Smooth muscle cell (in vitro differentiated cells): ENCODE measurements at regions not wholly inside any gene's neighbourhood (a gene's known extent, or its start where the extent isn't known, plus 50 kb on each side); places are given as distances from the start of the nearest gene placed in this dataset.
"Not testable (repeated sequence)": the region's sequence is repeated elsewhere in the genome, so short reads cannot be mapped to it uniquely, and the experiment has no call there.

ENCODE experiments used
- DNase-seq: peaks from one replicate; lab custom pipeline; 2025; ENCODE audit not compliant: unreplicated experiment; lab: John Stamatoyannopoulos, UW
- H2AFZ ChIP-seq: fragments of 200-600 bp; sonication (generic); 2 replicates; pipeline ENCODE4 v1.6.0; 2016; ENCODE audit warnings: antibody characterized with exemption, low read depth, mild to moderate bottlenecking
- H3F3A ChIP-seq: fragments of 200-600 bp; sonication (generic); 2 replicates; pipeline ENCODE4 v1.6.0; 2017; ENCODE audit warnings: antibody characterized with exemption, low read depth
- H3K27ac ChIP-seq: fragments of 200-600 bp; sonication (generic); 2 replicates; pipeline ENCODE4 v1.5.1; 2016; ENCODE audit warnings: low read depth, mild to moderate bottlenecking
- H3K27me3 ChIP-seq: fragments of 200-600 bp; sonication (generic); 2 replicates; pipeline ENCODE4 v1.6.1; 2016; ENCODE audit warnings: low read depth, mild to moderate bottlenecking
- H3K36me3 ChIP-seq: fragments of 200-600 bp; sonication (generic); 2 replicates; pipeline ENCODE4 v1.5.1; 2016; ENCODE audit warnings: low read depth
- H3K4me1 ChIP-seq: fragments of 200-600 bp; sonication (generic); 2 replicates; pipeline ENCODE4 v1.5.1; 2016; ENCODE audit warnings: low read depth
- H3K4me2 ChIP-seq: fragments of 200-600 bp; sonication (generic); 2 replicates; pipeline ENCODE4 v1.6.0; 2016; ENCODE audit warnings: mild to moderate bottlenecking
- H3K4me3 ChIP-seq: fragments of 200-600 bp; sonication (generic); 2 replicates; pipeline ENCODE4 v1.5.1; 2016; ENCODE audit warnings: mild to moderate bottlenecking
- H3K79me2 ChIP-seq: fragments of 200-600 bp; sonication (generic); 2 replicates; pipeline ENCODE4 v1.6.0; 2016; ENCODE audit warnings: low read depth, mild to moderate bottlenecking
- H3K9ac ChIP-seq: fragments of 200-600 bp; sonication (generic); 2 replicates; pipeline ENCODE4 v1.6.0; 2016; ENCODE audit warnings: low read depth
- H3K9me3 ChIP-seq: fragments of 200-600 bp; sonication (generic); replicated peaks from 2 replicates; pipeline ENCODE4 v1.5.1; 2016; ENCODE audit warnings: low read depth
- H4K20me1 ChIP-seq: fragments of 200-600 bp; sonication (generic); 2 replicates; pipeline ENCODE4 v1.6.0; 2016; ENCODE audit warnings: low read depth
- WGBS: methylation state at CpG from one replicate; pipeline ENCODE4 v1.1.7; 2016; ENCODE audit warnings: low lambda C conversion rate; 5-methylcytosine and 5-hydroxymethylcytosine counted together
- TF ChIP-seq, protein P1 (sequence below): fragments of 200-600 bp; sonication (generic); IDR thresholded peaks from 2 replicates; pipeline ENCODE4 v1.5.1; 2017; ENCODE audit warnings: borderline replicate concordance, mild to moderate bottlenecking, antibody characterized with exemption; ENCODE audit not compliant: insufficient read depth, poor library complexity, severe bottlenecking

DNA sequence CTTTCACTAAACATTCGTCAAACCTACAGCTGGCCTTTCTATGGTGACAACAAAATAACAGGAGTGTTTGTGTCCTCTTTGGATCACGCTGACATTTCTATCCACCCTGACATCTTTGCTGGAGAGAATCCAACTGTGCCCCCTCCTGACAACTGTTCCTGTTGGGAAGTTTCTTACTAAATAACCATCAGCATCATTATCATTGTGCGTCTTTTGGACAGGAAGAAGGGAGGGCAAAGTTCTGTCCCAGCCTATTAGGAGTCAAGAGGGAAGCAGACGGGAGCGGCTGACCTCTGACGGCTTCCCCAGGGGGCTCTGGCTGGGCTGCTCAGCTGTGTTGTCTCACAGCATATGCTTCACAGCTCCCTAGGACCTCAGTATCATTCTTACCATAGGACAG, 195.9 kb upstream of the SULF2 start:
- H3K27me3 ChIP-seq = no peaks in the 10 kb centered on the region
- H4K20me1 ChIP-seq = no peaks in the 10 kb centered on the region
- TF ChIP-seq, protein P1, sequence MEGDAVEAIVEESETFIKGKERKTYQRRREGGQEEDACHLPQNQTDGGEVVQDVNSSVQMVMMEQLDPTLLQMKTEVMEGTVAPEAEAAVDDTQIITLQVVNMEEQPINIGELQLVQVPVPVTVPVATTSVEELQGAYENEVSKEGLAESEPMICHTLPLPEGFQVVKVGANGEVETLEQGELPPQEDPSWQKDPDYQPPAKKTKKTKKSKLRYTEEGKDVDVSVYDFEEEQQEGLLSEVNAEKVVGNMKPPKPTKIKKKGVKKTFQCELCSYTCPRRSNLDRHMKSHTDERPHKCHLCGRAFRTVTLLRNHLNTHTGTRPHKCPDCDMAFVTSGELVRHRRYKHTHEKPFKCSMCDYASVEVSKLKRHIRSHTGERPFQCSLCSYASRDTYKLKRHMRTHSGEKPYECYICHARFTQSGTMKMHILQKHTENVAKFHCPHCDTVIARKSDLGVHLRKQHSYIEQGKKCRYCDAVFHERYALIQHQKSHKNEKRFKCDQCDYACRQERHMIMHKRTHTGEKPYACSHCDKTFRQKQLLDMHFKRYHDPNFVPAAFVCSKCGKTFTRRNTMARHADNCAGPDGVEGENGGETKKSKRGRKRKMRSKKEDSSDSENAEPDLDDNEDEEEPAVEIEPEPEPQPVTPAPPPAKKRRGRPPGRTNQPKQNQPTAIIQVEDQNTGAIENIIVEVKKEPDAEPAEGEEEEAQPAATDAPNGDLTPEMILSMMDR = no peak
- H3K4me2 ChIP-seq = no peak overlapping the region
- no peak for DNase-seq
- peaks cover 9% of the 10 kb centered on the region for H3K4me1 ChIP-seq
- no peaks in the 10 kb centered on the region for H3K36me3 ChIP-seq
- 71% methylated on average over 6 of the region's 6 CpGs for WGBS
- H3K27ac ChIP-seq = no peak overlapping the region
- H3K9ac ChIP-seq = no peak overlapping the region
- no peak overlapping the region for H2AFZ ChIP-seq
- no peaks in the 10 kb centered on the region for H3K9me3 ChIP-seq
- no peak overlapping the region for H3K4me3 ChIP-seq
- H3F3A ChIP-seq = peaks cover 8% of the 10 kb centered on the region
- H3K79me2 ChIP-seq = no peaks in the 10 kb centered on the region

- no peaks in the 10 kb centered on the region for H3K36me3 ChIP-seq
- no peak overlapping the region for H3K4me2 ChIP-seq
- 96% methylated on average over 10 of the region's 10 CpGs for WGBS
- H3K9me3 ChIP-seq = no peaks in the 10 kb centered on the region
- H4K20me1 ChIP-seq = no peaks in the 10 kb centered on the region
- TF ChIP-seq, protein P1 = no peak
- H2AFZ ChIP-seq = no peak overlapping the region
- peaks cover 3% of the 10 kb centered on the region for H3F3A ChIP-seq
- DNase-seq = no peak
- peaks cover 9% of the 10 kb centered on the region for H3K4me1 ChIP-seq
- no peaks in the 10 kb centered on the region for H3K27me3 ChIP-seq
- H3K4me3 ChIP-seq = no peak overlapping the region
- no peaks in the 10 kb centered on the region for H3K79me2 ChIP-seq
- H3K9ac ChIP-seq = no peak overlapping the region
- H3K27ac ChIP-seq = no peak overlapping the region
Observed at GRCh38 chr20:47980336-47981177, 195.3 kb upstream of the SULF2 start.

GRCh38 chr20:47979361-47980095, 194.2 kb upstream of the SULF2 start:
- not testable (repeated sequence) for H3K27me3 ChIP-seq, H3K4me2 ChIP-seq, H3K9ac ChIP-seq, H3F3A ChIP-seq, H3K79me2 ChIP-seq, DNase-seq, H3K4me3 ChIP-seq, H3K4me1 ChIP-seq, H3K27ac ChIP-seq, H3K9me3 ChIP-seq, H3K36me3 ChIP-seq, H4K20me1 ChIP-seq
- peak overlapping the region; percentile 72 for H2AFZ ChIP-seq
- WGBS = 36% methylated on average over 11 of the region's 11 CpGs

DNA sequence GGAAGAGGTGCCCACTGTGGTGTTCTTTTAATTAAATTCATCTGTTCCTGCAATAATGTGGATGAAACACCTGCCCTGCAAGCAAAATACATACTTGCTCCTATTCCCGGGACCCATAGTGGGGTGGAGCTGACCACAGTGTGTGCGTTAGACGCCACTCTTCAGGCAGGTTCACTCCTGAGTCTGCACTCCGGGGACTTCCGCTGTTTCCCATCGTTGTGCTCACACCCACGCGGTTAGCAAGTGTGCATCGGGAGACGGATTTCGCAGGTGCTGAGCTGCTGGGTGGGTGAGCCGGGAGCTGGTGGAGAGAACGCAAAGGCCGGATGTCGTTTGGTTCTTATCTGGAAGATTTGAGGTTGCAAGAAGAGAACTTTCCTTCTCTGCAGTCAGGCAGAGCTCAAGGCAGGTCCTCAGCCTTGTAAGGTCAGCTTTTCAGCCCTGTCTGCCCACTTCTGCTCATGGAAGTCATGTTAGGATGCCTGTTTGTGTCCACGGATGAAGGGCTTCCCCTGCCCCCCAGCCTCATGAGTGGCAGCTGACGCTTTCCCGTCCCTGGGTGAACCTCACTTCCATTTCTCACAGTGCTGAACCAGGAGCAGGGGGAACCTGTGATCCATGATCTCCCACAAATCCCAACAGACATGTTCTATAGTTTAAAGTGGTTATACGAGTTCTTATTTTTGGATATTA, 193.3 kb upstream of the SULF2 start:
- not testable (repeated sequence) for H2AFZ ChIP-seq, DNase-seq, H3K79me2 ChIP-seq, H4K20me1 ChIP-seq, H3K4me3 ChIP-seq, H3K9ac ChIP-seq, H3K27me3 ChIP-seq, H3K27ac ChIP-seq, H3K9me3 ChIP-seq, H3K4me2 ChIP-seq, H3F3A ChIP-seq, H3K36me3 ChIP-seq
- peaks cover 14% of the 10 kb centered on the region for H3K4me1 ChIP-seq
- WGBS = 85% methylated on average over 4 of the region's 19 CpGs

DNA sequence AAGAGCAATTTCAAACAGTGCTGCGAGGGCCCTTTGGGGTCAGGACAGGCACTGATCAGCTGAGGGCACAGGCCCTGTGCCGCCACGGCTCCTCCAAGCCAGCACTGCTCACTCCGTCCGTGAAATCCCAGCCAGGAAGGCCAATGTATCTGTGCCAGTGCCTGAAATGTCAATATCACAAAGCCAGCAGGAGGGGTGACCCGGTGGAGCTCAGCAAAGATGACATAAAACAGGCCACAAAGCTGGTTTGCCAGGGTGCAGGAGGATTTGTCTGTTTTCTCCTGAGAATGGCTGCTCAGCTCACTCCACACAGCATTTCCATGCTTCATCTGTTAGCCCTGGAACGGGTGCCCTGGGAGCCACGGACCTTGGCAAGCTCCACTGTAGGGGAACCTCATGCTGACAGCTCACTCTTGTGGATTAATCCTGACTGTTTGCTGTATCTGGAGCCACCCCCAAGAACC, 192.5 kb upstream of the SULF2 start:
- H2AFZ ChIP-seq, H4K20me1 ChIP-seq, DNase-seq, H3K79me2 ChIP-seq, H3K27ac ChIP-seq, H3K36me3 ChIP-seq, H3K9me3 ChIP-seq, H3K27me3 ChIP-seq, H3F3A ChIP-seq, H3K4me2 ChIP-seq, H3K9ac ChIP-seq, H3K4me3 ChIP-seq: not testable (repeated sequence)
- 69% methylated on average over 8 of the region's 8 CpGs for WGBS
- H3K4me1 ChIP-seq = peaks cover 14% of the 10 kb centered on the region

DNA sequence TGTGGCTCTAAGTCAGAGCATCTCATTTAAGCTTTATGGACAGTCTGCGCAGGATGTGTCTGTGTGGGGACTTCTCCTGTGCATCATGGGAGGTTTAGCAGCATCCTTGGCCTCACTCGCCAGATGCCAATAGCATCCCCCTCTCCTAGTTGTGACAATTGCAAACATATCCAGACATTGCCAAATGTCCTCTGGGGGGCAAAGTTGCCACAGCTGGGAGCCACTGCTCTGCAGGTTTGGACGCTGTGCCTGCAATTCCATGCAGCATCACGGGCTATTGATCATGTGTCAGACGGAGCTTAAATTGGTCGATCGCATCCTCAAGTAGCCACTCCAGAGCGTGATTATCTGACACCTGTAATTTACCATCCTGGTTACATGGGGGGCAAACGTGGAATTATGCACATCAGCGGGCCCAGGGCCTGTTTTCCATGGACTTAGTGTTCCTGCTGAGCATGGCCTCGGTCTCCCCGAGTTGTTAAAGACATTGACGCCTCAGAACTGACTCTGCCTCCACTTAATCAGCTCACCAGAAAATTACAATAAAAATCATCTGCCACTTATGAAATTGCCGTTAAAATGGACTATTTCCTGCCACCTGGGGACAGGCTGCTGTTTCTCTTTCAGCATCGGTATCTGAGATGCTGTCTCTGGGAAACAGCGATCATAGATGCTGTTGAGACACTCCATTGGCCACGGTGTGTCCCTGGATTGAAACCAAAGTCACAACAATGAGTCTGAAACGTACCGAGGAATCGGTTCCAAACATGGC, 191.9 kb upstream of the SULF2 start:
- not testable (repeated sequence) for H2AFZ ChIP-seq, H3K36me3 ChIP-seq, H3K79me2 ChIP-seq, DNase-seq, H3K4me2 ChIP-seq, H4K20me1 ChIP-seq, H3K9me3 ChIP-seq, H3K27ac ChIP-seq, H3K9ac ChIP-seq, H3K27me3 ChIP-seq, H3F3A ChIP-seq, H3K4me3 ChIP-seq
- peaks cover 18% of the 10 kb centered on the region for H3K4me1 ChIP-seq
- 95% methylated on average over 20 of the region's 20 CpGs for WGBS
